Ureter (tissue), 1 donor: ENCODE measurements at regions not wholly inside any gene's neighbourhood (a gene's known extent, or its start where the extent isn't known, plus 50 kb on each side); places are given as distances from the start of the nearest gene placed in this dataset.
A peak's percentile ranks its signal among the peaks of the same experiment; 100 is the strongest.
"Not testable (repeated sequence)": the region's sequence is repeated elsewhere in the genome, so short reads cannot be mapped to it uniquely, and the experiment has no call there.

Source experiments
- DNase-seq: peaks from one replicate; pipeline ENCODE4 v3.0.0-alpha.2; 2020; ENCODE audit warnings: low spot score
- donor health status: DM: yes; HTN: yes; CAD: no.

DNA sequence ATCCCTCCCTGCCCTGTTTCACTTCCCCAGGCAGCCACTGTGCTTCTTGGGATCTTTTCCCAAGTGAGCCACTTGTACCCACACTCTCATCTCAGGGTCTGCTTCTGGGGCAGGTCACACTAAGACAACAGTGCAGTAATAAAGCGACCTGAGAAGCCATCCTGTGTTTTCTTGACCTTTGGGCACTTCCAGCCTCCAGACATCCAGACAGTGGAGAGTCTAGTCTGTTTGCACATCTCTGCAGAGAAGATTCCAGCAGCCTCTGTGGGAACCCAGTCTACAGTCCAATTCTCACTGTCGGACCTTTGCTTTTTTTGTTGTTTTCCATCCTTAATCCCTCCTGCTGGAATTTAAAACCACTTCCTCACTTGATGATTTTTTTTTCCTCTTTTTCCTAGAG is 50.3 kb upstream of the ATP6AP2 start:
- DNase-seq, result no peak

DNA sequence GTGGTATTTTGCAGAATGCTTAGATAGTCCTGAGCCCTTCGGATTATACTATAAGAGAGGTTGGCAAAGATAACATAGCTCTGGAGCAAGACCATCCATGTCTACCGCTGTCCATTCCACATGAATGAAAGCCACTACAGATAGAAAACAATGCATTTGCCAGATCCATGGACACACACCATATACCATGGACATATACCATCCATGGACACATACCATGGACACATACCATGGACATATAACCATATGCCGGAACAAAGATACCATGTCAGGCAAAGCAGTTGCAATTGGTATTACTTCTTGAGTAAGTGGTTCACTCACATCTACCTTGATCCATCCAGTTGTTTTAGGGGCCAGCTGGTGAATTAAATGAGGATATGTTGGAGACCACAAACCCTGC is 53.2 kb upstream of the ATP6AP2 start:
- no peak for DNase-seq

DNA sequence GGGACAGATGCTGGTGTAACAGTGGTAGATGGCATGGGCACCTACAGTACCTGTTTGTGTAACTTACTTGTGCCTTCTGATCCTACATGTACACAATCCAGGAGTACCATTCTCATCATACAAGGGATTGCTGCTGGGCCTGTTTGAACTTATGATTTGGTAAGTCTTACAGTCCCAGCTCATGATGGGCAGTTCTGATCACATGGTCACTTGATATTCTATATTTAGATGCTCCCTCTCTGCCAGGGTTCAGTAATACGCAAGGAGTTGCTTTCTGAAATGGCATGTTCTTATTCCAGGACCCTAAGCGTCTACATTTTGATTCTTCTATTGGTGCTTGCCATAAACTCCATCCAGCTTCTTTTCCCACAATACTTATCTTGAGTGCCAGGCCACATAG is 54.4 kb upstream of the ATP6AP2 start:
- no peak for DNase-seq

DNA sequence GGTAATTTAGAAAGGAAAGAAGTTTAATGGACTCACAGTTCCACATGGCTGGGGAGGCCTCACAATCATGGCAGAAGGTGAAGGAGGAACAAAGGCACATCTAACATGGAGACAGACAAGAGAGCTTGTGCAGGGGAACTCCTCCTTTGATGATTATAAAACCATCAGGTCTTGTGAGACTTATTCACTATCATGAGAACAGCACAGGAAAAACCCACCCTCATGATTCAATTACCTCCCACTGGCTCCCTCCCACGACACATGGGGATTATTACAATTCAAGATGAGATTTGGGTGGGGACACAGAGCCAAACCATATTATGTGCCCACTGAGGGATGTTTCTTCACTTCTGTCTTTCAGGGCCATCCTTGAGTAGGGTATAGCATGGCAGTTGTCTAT is 54.9 kb upstream of the ATP6AP2 start:
- not testable (repeated sequence) for DNase-seq

DNA sequence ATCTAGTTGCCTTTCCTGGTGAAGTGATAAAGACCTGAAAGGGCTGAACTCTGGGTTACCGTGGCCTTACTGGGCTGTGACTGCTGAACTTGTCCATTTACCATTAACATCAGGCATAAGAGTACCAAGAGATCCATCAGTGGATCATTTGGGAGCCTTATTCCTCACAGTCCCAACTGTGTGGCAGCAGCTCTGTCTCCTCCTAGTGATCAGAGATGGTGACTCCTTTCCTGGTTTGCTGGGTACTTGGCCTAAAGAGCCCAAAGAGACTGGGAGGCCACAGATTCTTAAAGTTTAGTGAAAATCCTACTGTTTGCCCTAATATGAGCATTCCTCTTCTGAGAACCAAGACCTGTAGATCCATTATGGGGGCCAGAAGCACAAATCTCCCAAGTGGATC is 56.3 kb upstream of the ATP6AP2 start:
- no peak for DNase-seq

DNA sequence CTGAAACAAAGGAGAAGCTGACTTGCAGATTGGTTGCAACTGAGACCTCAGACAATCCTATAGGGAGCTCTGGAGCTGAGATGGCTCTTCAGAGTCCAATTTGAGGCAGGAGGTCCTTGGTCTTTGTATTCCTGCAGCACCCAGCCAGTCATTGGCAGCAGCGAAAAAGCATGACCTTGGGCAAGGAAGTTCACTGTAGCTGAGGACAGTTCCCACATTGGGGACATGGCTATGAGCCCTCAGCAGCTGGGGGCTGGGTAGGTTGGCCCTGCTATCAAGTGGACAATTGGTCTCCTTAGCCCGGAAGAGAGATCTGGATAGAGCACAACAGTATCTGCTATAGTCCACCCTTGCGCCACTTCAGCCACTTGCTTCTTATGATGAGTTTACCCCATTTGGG is 56.9 kb upstream of the ATP6AP2 start:
- no peak for DNase-seq

DNA sequence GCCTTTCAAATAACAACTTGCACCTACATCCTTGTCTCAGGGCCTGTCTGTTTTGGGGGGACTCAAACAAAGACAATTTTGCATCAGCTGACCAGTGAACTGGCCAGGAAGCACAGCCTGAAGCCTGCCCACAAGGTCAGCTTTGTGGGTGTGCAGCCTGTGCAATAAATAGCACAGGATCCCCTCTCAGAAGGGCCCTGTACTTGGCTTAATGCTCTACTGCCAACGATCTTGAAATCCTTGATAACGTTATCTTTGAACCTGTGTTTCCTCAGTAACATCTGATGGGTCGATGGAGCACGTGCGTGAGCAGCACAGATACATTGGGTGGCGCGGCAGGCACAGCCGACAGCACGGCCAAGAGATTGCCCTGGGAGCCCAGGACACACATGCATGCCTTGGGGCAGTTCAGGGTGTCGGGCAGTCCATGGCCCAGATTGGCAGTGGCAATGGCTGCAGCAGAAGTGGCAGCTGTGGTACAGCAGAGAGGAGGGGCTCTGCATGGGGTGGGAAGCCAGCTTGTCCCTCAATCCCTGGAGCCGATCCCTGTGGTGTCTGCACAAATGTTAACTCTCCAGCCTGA is 58.8 kb upstream of the ATP6AP2 start:
- no peak for DNase-seq

DNA sequence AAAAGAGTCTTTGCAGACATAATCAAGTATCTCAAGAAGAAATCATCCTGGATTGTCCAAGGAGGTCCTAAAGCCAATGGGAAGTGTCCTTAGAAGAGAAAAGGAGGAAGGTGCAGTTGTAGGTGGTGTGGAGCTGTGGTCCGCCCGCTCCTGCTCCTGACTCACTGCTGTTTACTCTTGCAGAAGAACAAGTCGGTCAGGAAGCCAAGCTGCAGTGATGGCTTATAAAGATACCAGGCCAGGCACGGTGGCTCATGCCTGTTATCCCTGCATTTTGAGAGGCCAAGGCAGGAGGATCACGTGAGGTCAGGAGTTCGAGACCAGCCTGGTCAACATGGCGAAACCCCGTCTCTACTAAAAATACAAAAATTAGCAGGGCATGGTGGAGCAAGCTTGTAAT is 66.4 kb upstream of the ATP6AP2 start:
- peak; percentile 66 for DNase-seq

DNA sequence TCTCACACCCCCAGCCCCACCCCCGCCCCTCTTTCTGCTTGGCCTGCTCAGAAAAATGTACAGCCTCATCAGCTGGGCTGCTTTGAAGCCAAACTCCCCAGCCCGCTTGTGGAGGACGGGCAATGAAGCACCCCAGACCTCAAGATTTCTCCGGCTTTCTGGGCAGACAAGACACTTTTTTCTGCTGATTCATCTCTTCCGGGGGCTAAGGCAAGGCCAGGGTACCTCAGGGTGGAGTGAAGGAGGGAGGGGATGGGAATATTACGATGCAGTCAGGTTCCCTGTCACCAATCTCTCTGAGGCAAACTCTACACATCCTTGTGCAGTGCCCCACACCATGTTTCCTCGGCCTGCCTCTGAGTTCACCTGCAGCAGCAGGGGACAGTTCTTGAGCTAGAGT is 66.9 kb upstream of the ATP6AP2 start:
- no peak for DNase-seq

DNA sequence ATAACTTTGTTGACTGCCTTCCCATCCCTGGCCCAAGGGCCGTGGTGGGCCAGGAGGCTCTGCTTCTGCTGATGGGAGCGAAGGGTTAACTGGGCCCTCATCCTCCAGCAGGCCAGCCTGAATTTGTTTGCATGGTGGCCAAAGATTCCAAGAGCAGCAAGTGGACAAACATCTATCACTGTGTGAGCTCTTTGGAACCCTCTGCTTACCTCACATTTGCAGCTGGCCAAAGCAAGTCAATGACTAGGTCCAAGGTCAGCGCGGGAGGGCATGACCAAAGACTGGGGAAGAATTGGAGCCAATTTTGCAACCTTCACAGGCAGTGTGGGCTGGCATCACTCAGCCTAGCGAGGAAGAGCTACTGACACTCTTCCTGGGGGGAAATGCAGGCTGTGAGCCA is 67.8 kb upstream of the ATP6AP2 start:
- DNase-seq, result no peak

DNA sequence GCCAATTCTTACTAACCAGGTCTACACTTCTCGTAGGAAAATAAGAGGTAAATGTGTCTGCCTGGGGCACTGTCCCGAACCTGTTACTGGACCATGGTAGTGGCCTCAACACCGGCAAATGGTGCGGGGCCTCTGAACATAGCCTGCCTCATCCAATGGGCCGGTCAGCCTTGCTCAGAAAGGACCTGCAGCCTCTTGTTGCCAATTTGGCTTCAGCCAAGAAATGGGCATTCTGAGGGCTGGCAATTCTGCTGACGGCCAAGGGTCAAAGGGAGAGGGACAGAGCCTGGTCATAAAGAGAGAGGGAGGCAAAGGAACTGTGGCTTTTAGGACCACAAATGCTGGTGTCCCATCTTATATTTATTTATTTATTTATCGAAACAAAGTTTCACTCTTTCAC is 69.5 kb upstream of the ATP6AP2 start:
- DNase-seq, result no peak

DNA sequence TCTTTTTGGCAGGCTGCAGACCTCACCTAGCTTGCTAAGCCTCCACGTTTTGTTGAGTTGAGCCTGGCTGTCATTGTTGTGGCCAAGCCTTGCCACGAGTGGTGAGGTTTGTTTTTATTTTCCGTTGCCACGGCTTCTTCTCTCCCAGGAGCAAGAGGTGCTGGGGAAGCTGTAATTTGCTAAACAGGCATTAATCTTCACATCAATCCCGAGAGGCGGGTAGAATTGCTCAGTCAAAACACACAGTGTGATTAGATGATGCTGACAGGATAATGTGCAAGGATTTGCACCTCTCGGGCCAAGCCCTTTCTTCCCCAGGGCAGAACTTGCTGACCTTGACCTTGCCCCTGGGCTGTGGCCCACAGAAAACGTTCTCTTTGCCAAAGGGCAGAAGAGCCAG is 72.2 kb upstream of the ATP6AP2 start:
- no peak for DNase-seq

DNA sequence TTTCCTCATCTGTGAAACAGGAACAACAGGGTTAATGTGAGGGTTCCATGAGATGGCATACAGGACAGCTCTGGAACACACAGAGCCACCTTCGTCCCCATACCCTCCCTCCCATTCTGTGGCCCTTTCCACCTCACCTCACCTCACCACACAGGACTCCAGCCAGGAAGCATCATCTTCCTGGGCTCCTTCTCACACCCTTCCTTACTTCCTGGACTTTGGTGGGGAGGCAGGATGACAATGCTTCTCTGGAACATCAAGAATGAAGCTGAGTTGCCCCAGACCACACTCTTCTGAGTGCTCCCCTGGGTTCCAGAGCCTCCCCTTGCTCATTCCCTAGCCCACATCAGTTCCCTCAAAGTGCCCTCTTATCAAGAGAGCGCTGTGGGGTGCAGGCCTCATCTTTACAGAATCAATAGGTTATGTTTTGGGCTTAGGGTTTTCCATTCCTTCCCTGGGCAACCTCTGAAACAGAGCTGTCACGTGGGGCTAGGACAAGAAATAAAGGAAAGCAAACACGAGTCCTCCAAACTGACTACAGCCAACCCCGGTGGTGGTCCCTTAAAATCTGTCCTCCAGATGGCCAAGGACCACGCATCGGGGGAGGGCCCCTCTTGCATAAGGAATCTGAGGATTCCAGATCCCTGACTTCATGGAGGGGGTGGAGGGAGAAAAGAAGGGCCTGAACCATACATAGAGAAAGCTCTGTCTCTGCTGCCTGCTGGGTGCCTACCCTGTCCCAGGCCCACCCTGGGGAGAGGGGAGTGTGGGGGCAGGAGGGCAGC is 74.4 kb upstream of the ATP6AP2 start:
- no peak for DNase-seq

DNA sequence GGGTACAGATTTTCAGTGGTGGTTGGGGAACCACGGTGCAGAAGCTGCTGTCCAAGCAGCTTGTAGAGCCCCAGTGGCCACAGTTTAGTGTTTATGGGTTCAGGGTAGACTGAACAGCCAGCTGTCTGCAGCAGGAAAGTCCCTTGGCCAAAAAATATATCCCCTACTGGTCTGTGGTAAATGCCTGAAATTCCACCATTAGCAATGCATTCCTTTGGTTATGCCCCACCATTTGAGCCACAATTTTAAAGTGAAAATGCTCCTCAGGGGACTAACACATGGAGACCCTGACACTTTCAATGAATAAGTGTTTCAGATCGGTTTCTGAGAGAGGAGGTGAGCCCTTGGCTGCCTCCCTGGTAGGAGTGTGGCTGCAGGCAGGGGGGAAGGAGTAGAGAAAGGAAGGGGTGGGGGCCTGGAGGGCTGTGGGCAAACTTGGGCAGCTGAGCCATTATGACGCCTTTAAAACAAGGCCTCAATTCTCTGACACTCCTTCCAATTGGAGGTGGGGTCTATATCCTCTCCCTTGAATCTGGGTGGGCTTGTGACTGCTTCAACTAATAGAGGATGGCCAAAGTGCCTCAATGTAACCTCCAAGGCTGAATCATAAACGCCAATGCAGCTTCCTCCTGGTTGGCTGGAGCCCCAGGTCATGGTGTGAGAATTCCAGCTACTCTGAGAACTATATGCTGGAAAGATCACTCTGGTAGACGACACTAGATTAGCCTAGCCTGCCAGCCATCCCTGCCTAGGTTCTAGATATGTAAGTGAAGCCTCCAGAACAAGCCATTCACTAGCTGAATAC is 75.8 kb upstream of the ATP6AP2 start:
- no peak for DNase-seq

DNA sequence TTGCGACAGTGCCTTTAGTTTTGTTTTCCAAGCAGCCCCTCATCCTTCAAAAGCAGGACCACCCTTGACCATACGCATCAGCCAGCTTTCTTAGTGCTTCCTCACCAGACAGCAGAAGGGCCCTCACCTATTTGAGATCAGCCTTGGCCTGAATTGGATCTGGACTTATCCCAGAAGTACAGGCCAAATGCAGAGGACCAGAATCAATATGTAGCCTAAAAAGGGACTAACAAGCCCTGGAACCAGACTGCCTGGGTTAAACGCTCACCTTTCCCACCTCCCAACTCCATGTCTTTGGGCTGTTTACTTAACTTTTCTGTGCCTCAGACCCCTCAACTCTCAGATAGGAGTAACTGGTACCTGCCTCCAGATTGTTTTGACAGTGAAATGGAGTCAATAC is 77.7 kb upstream of the ATP6AP2 start:
- no peak for DNase-seq

DNA sequence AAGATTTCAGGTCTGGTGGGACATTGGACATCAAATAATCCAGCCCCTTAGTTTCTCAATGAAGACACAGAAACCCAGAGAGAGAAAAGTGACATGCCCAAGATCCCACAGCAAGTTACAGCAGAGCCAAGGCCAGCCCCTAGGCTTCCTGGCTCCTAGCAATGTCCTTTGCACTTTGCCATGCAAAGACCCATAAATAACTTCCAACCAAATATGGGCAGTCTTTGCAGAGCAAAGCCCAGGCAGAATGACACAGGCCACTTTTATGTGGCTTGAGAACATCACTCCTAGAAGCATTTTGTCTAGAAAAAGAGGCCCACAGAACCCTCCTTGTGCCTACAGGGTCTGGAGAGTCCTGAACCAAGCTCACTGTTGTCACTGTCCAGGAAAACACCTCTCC is 78.1 kb upstream of the ATP6AP2 start:
- DNase-seq, result no peak

DNA sequence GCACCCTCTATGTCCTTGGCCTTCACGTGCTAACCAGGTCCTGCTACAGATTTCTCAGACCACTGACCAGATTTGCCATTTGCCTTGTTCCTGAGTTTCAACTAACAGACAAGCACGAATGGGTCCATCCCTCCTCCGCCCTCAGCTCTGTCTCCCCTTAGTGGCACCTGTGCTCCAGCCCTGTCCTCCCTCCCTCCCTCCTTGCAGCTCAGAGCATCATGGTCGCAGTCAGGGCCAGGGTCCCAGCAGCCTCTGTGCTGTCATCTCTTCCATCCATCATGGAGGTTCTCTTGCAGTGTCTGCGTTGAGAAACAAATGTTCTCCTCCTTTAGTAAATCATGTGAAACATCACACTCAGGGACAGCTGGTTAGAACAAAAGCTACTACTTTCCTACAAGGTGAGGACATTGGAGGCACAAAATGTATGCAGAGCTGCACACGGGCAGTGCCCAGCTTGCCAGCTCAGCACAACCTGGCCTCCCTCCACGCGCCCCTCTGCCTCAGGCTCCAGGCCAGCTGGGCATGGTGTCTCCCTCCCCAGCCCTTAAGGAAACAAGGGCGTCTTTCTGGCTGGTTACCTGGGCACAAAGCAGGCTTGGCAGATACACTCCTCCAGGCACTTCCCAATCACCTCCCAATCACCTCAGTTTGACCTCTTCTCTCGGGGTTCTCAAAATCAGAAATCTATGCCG is 79.5 kb upstream of the ATP6AP2 start:
- DNase-seq, result no peak

DNA sequence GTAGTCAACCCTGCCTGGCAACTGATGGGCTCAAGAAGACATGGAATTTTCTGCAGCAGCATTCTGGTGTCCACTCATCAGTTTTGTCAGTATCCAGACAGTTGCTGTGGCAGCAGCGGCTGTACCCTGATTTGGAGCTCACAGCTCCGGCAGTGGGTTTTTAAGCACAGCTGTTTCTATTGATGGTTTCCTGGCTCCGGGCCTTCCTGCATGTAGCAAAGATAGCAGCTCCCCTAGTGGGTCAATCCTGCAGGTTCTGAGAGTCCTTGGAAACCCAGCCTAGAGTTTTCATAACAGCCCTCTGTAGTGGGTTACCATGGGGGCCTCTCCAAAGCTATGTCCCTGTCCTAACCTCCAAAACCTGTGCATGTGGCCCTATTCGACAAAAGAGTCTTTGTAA is 84.0 kb upstream of the ATP6AP2 start:
- no peak for DNase-seq

DNA sequence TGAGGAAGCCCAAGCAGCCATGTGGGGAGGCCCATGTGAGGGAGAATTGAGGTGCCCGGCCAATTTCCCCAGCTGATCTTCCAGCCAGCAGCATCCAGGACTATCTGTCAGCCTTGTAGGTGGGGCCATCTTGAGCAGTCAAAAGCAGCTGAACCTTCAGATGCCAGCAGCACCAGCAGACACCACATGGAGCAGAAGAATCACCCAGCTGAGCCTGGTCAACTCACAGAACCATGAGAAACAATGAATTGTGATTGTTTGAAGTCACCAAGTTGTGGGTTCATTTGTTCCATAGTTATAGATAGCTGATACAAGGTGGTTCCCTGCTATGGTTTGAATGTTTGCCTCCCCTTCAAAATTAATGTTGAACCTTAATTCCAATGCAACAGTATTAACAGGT is 85.1 kb upstream of the ATP6AP2 start:
- DNase-seq, result no peak

DNA sequence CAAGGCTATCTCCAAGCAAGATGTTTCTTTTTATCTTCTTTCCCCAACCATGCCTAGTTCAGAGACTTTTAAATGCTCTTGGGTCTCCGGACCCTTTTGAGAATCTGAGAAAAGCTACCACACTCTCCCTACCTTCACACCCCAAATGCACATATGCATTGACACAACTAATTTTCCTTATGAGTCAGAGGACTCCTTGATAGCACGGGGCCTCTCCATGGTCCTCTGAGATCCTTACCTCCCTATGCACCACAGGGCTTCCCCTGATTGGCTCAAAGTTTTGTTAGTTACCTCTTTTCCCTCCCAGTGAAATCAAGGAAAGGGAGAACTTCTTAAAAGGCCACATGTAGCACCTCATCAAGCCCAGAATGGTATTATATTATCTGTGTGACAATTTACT is 86.8 kb upstream of the ATP6AP2 start:
- no peak for DNase-seq

DNA sequence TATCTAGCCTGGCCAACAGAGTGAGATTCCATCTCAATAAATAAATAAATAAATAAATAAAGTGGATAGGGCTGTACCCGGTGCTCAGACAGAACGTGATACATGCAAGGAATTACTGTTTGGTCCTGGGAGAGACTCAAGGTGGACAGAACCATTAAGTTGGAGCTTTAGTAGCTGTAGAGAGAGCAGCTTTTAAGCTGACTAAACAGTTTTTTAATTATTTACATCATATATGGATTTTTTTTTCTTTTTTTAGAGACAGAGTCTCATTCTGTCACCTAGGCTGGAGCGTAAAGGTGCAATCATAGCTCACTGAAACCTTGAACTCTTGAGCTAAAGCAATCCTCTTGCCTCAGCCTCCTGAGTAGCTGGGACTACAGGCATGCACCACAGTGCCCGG is 92.5 kb upstream of the ATP6AP2 start:
- no peak for DNase-seq

DNA sequence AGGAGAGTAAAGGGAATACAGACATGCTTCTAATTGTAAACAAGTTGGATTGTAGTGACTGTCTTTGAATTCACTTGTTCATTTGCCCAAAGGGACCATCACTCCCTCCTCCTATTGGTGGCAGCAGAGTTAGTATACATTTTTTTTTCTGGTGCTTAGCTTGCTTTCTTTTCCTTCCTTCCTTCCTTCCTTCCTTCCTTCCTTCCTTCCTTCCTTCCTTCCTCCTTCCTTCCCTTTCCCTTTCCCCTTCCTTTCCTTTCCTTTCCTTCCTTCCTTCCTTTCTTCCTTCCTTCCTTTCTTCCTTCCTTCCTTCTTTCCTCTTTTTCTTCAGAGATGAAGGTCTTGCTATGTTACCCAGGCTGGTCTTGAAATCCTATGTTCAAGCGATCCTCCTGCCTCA is 94.8 kb upstream of the ATP6AP2 start:
- DNase-seq, result no peak
